Gastrocnemius medialis (tissue), 4 donors: ENCODE measurements at regions not wholly inside any gene's neighbourhood (a gene's known extent, or its start where the extent isn't known, plus 50 kb on each side); places are given as distances from the start of the nearest gene placed in this dataset.

Experiments used
- ATAC-seq, 2 donors: fragments of 150-250 bp; one replicate each; pipeline ENCODE4 v1.9.1; 2016
- DNase-seq, 2 donors: peaks; one replicate each; pipeline ENCODE4 v3.0.0-alpha.2; 2019
- H3K27ac ChIP-seq, 4 donors: fragments of 200-600 bp; sonication (generic); 1 replicate in 1 of 4; 2 replicates in 3 of 4; pipeline ENCODE4 v1.5.1; 2016 to 2018; ENCODE audit warnings: mild to moderate bottlenecking in 2 of 4, moderate library complexity in 1 of 4
- H3K27me3 ChIP-seq, 3 donors: fragments of 200-600 bp; sonication (generic) in 2 of 3; 1 replicate in 1 of 3; 2 replicates in 2 of 3; pipeline versions ENCODE4 v1.5.1 to v1.6.0; 2016 to 2019; ENCODE audit warnings: mild to moderate bottlenecking in 1 of 3, moderate library complexity in 1 of 3
- H3K36me3 ChIP-seq, 2 donors: fragments of 200-600 bp; sonication (generic) in 1 of 2; one replicate each; pipeline ENCODE4 v1.5.1; 2017 to 2018
- H3K4me1 ChIP-seq, 2 donors: fragments of 200-600 bp; sonication (generic) in 1 of 2; one replicate each; pipeline ENCODE4 v1.5.1; 2016 to 2017; ENCODE audit warnings: mild to moderate bottlenecking in 2 of 2
- H3K4me3 ChIP-seq, 4 donors: fragments of 200-600 bp; sonication (generic) in 3 of 4; 1 replicate in 1 of 4; 2 replicates in 3 of 4; pipeline ENCODE4 v1.5.1; 2016 to 2019; ENCODE audit warnings: mild to moderate bottlenecking in 2 of 4
- H3K9me3 ChIP-seq, 3 donors: fragments of 200-600 bp; sonication (generic) in 2 of 3; 1 replicate in 1 of 3; 2 replicates in 2 of 3; pipeline ENCODE4 v1.5.1; 2016 to 2019
- CTCF ChIP-seq, 5 experiments: fragments of 450-650 bp in 3 of 5; fragments of 200-600 bp in 2 of 5; sonication (generic) in 2 of 5; IDR thresholded peaks in 4 of 5; conservative IDR thresholded peaks in 1 of 5; 1 replicate in 4 of 5; 2 replicates in 1 of 5; pipeline ENCODE4 v1.5.1; 2016 to 2019; ENCODE audit warnings: antibody characterized with exemption in 5 of 5, mild to moderate bottlenecking in 3 of 5, moderate library complexity in 3 of 5
- POLR2A ChIP-seq, 2 donors: fragments of 450-650 bp; IDR thresholded peaks; one replicate each; pipeline ENCODE4 v1.6.1; 2017; ENCODE audit warnings: antibody characterized with exemption in 2 of 2, mild to moderate bottlenecking in 2 of 2, moderate library complexity in 2 of 2
- in situ Hi-C, 4 donors: fragments of 200-750 bp; cut with MboI; loops; one replicate each; pipeline versions ENCODE4 v1.15.0 to v1.8.0; 2017; ENCODE audit warnings: low sequenced_read_pairs in 4 of 4
- intact Hi-C: fragments of 100-400 bp; cut with DNase I; formaldehyde crosslinking; loops from one replicate; pipeline ENCODE4 v1.15.1; 2023; ENCODE audit warnings: low total_unique reads

DNA sequence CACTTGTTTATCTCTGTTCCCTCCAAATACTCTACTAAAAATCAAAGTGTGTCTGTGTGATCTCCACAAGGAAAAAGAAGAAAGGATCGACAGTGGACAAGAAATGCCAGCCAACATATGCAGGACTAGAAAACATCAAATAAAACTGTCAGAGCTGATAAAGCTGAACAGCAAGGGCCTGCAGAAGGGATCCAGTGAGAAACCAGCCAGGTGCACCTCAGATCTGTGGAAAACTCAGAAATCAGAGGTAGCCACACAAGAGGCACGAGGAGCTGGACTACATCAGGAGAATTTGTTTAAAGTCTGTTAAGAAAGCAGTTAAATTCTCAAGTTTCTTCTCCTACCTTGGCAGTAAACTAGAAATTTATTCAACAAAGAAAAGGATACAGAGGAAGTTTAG, 135.2 kb downstream of the SUCLG1 start:
- Histone ChIP-seq H3K36me3 (no peaks in the 10 kb centered on the region), H3K9me3 (no peaks in the 10 kb centered on the region), H3K27ac (no peak overlapping the region), H3K27me3 (no peaks in the 10 kb centered on the region), H3K4me3 (no peak overlapping the region), H3K4me1 (no peaks in the 10 kb centered on the region)
- ATAC-seq, result no peak
- in situ Hi-C loops, result no loop called here
- TF ChIP-seq CTCF (IDR thresholded peaks at IDR 0.05 in 4 of 5, conservative IDR thresholded peaks at IDR 0.05 in 1 of 5) (no peak), POLR2A (IDR thresholded peaks at IDR 0.05) (no peak)
- no peak for DNase-seq
- intact Hi-C loops, result no loop called here

GRCh38 chr2:84320940-84321339, 138.1 kb downstream of the SUCLG1 start:
- TF ChIP-seq CTCF (IDR thresholded peaks at IDR 0.05 in 4 of 5, conservative IDR thresholded peaks at IDR 0.05 in 1 of 5), result no peak
- no peak for TF ChIP-seq POLR2A (IDR thresholded peaks at IDR 0.05)

DNA sequence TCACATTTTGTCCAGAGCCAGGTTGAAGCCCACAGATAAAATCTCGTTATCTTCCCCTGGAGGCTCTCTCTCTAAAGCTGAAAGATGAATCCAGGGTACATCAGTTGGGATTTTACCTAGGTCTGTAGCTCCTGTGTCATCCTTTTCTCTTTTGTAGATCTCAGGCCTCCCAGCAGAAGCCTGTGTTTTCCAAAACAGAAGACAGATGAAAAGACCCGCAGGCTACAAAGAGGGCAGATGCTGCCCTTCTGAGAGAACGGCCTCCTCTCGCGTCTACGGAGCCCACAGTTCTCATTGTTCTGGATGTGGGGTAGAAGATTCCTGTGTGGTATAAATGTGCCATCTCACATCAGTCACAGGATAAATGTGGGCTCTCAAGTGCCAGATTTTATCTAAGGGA, 139.5 kb downstream of the SUCLG1 start:
- in situ Hi-C loops, result no loop called here
- intact Hi-C loops, result loop anchor here (10.0 kb wide), 1 partner anchor 295 kb away; no protein-coding TSS in a partner anchor
- Histone ChIP-seq H3K36me3 (no peaks in the 10 kb centered on the region), H3K27me3 (no peaks in the 10 kb centered on the region), H3K4me3 (no peak overlapping the region), H3K9me3 (no peaks in the 10 kb centered on the region), H3K4me1 (no peaks in the 10 kb centered on the region), H3K27ac (no peak overlapping the region)
- no peak for DNase-seq
- TF ChIP-seq POLR2A (IDR thresholded peaks at IDR 0.05) (no peak), CTCF (IDR thresholded peaks at IDR 0.05 in 4 of 5, conservative IDR thresholded peaks at IDR 0.05 in 1 of 5) (no peak)
- no peak for ATAC-seq

More at GRCh38 chr2:84320940-84321339, 138.1 kb downstream of the SUCLG1 start:
- no peak for ATAC-seq
- Histone ChIP-seq H3K36me3 (no peaks in the 10 kb centered on the region), H3K4me1 (no peaks in the 10 kb centered on the region), H3K27ac (no peak overlapping the region), H3K4me3 (no peak overlapping the region), H3K27me3 (no peaks in the 10 kb centered on the region), H3K9me3 (no peaks in the 10 kb centered on the region)
- in situ Hi-C loops (no loop called here), intact Hi-C loops (no loop called here)
- no peak for DNase-seq

DNA sequence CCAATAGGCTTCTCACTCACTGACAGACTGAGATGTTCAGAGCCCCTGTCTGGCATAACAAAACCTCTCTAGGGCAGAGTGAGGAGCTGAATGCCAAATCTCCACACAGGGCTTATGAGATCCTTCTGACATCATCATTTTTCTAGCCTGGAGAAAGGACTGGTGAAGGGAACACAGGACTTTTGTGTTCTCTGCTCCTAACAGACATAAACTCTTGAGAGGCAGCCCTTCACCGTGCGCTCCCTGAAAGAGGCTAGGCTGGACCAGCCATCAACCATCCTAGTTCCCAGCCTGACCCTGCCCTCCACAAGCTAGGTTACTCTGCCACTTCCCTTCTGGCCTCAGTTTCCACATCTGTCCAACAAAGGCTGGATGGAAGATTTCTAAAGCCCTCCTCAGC, 141.9 kb downstream of the SUCLG1 start:
- no peak for ATAC-seq

More for the DNA sequence above, 141.9 kb downstream of the SUCLG1 start:
- intact Hi-C loops, result loop anchor here (10.0 kb wide), 1 partner anchor 292 kb away; no protein-coding TSS in a partner anchor
- Histone ChIP-seq H3K4me3 (no peak overlapping the region), H3K9me3 (no peaks in the 10 kb centered on the region), H3K4me1 (no peaks in the 10 kb centered on the region), H3K27me3 (no peaks in the 10 kb centered on the region), H3K27ac (no peak overlapping the region), H3K36me3 (no peaks in the 10 kb centered on the region)
- TF ChIP-seq POLR2A (IDR thresholded peaks at IDR 0.05) (no peak), CTCF (IDR thresholded peaks at IDR 0.05 in 4 of 5, conservative IDR thresholded peaks at IDR 0.05 in 1 of 5) (no peak)
- no peak for DNase-seq
- in situ Hi-C loops, result no loop called here
